Skeletal muscle tissue (tissue), 3 donors: ENCODE measurements at regions not wholly inside any gene's neighbourhood (a gene's known extent, or its start where the extent isn't known, plus 50 kb on each side); places are given as distances from the start of the nearest gene placed in this dataset.
"Not testable (repeated sequence)": the region's sequence is repeated elsewhere in the genome, so short reads cannot be mapped to it uniquely, and the experiment has no call there.

ENCODE experiments used
- H3K27ac ChIP-seq: one replicate; pipeline ENCODE4 v1.7.0; 2013; ENCODE audit warnings: mild to moderate bottlenecking, low read depth, low read length, inconsistent platforms
- H3K27me3 ChIP-seq, 3 donors: one replicate each; pipeline ENCODE4 v1.7.0; 2013; ENCODE audit warnings: low read length in 3 of 3; ENCODE audit not compliant: control insufficient read depth in 3 of 3, insufficient read depth in 3 of 3
- H3K36me3 ChIP-seq, 3 donors: one replicate each; pipeline ENCODE4 v1.7.0; 2013; ENCODE audit warnings: low read length in 3 of 3; ENCODE audit not compliant: control insufficient read depth in 3 of 3, insufficient read depth in 3 of 3
- H3K4me1 ChIP-seq, 3 donors: one replicate each; pipeline ENCODE4 v1.7.0; 2013; ENCODE audit warnings: low read length in 3 of 3, mild to moderate bottlenecking in 3 of 3; ENCODE audit not compliant: control insufficient read depth in 3 of 3, insufficient read depth in 3 of 3
- H3K4me3 ChIP-seq, 3 donors: one replicate each; pipeline ENCODE4 v1.7.0; 2013; ENCODE audit warnings: low read length in 3 of 3
- H3K9ac ChIP-seq, 3 donors: one replicate each; pipeline ENCODE4 v1.7.0; 2013; ENCODE audit warnings: low read length in 3 of 3, mild to moderate bottlenecking in 3 of 3, moderate library complexity in 2 of 3, low read depth in 1 of 3
- H3K9me3 ChIP-seq, 3 donors: one replicate each; pipeline ENCODE4 v1.7.0; 2013; ENCODE audit warnings: low read length in 3 of 3; ENCODE audit not compliant: control insufficient read depth in 3 of 3
- donor health status: Osteomylitis.

- H3K4me1 ChIP-seq = no peaks in the 10 kb centered on the region
- no peaks in the 10 kb centered on the region for H3K27me3 ChIP-seq
- no peak overlapping the region for H3K9ac ChIP-seq
- no peak overlapping the region for H3K27ac ChIP-seq
- no peak overlapping the region for H3K4me3 ChIP-seq
- no peaks in the 10 kb centered on the region for H3K9me3 ChIP-seq
- H3K36me3 ChIP-seq = no peaks in the 10 kb centered on the region
These were observed 862.8 kb upstream of the SLITRK1 start for GRCh38 chr13:84745051-84745551.

- no peak overlapping the region for H3K27ac ChIP-seq
- H3K4me3 ChIP-seq = no peak overlapping the region
- no peaks in the 10 kb centered on the region for H3K36me3 ChIP-seq
- no peaks in the 10 kb centered on the region for H3K9me3 ChIP-seq
- no peaks in the 10 kb centered on the region for H3K4me1 ChIP-seq
- no peaks in the 10 kb centered on the region for H3K27me3 ChIP-seq
- H3K9ac ChIP-seq = no peak overlapping the region
These were observed 861.9 kb upstream of the SLITRK1 start for GRCh38 chr13:84744203-84744602.

- Histone ChIP-seq H3K9me3 (no peaks in the 10 kb centered on the region), H3K4me1 (no peaks in the 10 kb centered on the region), H3K27me3 (no peaks in the 10 kb centered on the region), H3K4me3 (no peak overlapping the region), H3K27ac (no peak overlapping the region), H3K36me3 (no peaks in the 10 kb centered on the region), H3K9ac (no peak overlapping the region)
These were observed 859.0 kb upstream of the SLITRK1 start for GRCh38 chr13:84741253-84741652.

- H3K4me3 ChIP-seq = no peak overlapping the region
- no peak overlapping the region for H3K9ac ChIP-seq
- H3K27me3 ChIP-seq = no peaks in the 10 kb centered on the region
- H3K27ac ChIP-seq = no peak overlapping the region
- H3K4me1 ChIP-seq = no peaks in the 10 kb centered on the region
- H3K9me3 ChIP-seq = no peaks in the 10 kb centered on the region
- no peaks in the 10 kb centered on the region for H3K36me3 ChIP-seq
These were observed 856.7 kb upstream of the SLITRK1 start for GRCh38 chr13:84739021-84739420.

GRCh38 chr13:84737661-84738060 is 855.4 kb upstream of the SLITRK1 start:
- no peak overlapping the region for H3K27ac ChIP-seq
- no peaks in the 10 kb centered on the region for H3K27me3 ChIP-seq
- H3K9ac ChIP-seq = no peak overlapping the region
- no peaks in the 10 kb centered on the region for H3K4me1 ChIP-seq
- peaks cover 0 to 3% (median 0%) of the 10 kb centered on the region in 3 donors for H3K9me3 ChIP-seq
- H3K4me3 ChIP-seq = no peak overlapping the region
- H3K36me3 ChIP-seq = no peaks in the 10 kb centered on the region

GRCh38 chr13:84730376-84730775 is 848.1 kb upstream of the SLITRK1 start:
- Histone ChIP-seq H3K27ac (no peak overlapping the region), H3K9ac (no peak overlapping the region), H3K9me3 (peaks cover 0 to 3% (median 0%) of the 10 kb centered on the region in 3 donors), H3K27me3 (no peaks in the 10 kb centered on the region), H3K36me3 (no peaks in the 10 kb centered on the region), H3K4me3 (no peak overlapping the region), H3K4me1 (no peaks in the 10 kb centered on the region)

- Histone ChIP-seq H3K27ac (no peak overlapping the region), H3K27me3 (no peaks in the 10 kb centered on the region), H3K4me3 (no peak overlapping the region), H3K9me3 (no peaks in the 10 kb centered on the region), H3K4me1 (no peaks in the 10 kb centered on the region), H3K9ac (no peak overlapping the region), H3K36me3 (no peaks in the 10 kb centered on the region)
These were observed 823.9 kb upstream of the SLITRK1 start for GRCh38 chr13:84705982-84706710.

- H3K27me3 ChIP-seq = no peaks in the 10 kb centered on the region
- no peaks in the 10 kb centered on the region for H3K36me3 ChIP-seq
These were observed 819.9 kb upstream of the SLITRK1 start for GRCh38 chr13:84702174-84702573.

GRCh38 chr13:84697591-84697990 is 815.3 kb upstream of the SLITRK1 start:
- H3K4me1 ChIP-seq, H3K9me3 ChIP-seq, H3K36me3 ChIP-seq, H3K27me3 ChIP-seq, H3K9ac ChIP-seq, H3K27ac ChIP-seq, H3K4me3 ChIP-seq: not testable (repeated sequence)

More at GRCh38 chr13:84702174-84702573, 819.9 kb upstream of the SLITRK1 start:
- no peak overlapping the region for H3K4me3 ChIP-seq
- no peak overlapping the region for H3K9ac ChIP-seq
- no peak overlapping the region for H3K27ac ChIP-seq
- H3K4me1 ChIP-seq = no peaks in the 10 kb centered on the region
- H3K9me3 ChIP-seq = no peaks in the 10 kb centered on the region

GRCh38 chr13:84686973-84687372 is 804.7 kb upstream of the SLITRK1 start:
- no peaks in the 10 kb centered on the region for H3K27me3 ChIP-seq
- no peaks in the 10 kb centered on the region for H3K36me3 ChIP-seq
- no peak overlapping the region for H3K9ac ChIP-seq
- H3K4me1 ChIP-seq = peaks cover 0 to 7% (median 5%) of the 10 kb centered on the region in 3 donors
- no peak overlapping the region for H3K27ac ChIP-seq
- no peak overlapping the region for H3K4me3 ChIP-seq
- no peaks in the 10 kb centered on the region for H3K9me3 ChIP-seq
